ENCODE measurements at regions not wholly inside any gene's neighbourhood (a gene's known extent, or its start where the extent isn't known, plus 50 kb on each side); places are given as distances from the start of the nearest gene placed in this dataset.
"Not testable (repeated sequence)": the region's sequence is repeated elsewhere in the genome, so short reads cannot be mapped to it uniquely, and the experiment has no call there.

DNA sequence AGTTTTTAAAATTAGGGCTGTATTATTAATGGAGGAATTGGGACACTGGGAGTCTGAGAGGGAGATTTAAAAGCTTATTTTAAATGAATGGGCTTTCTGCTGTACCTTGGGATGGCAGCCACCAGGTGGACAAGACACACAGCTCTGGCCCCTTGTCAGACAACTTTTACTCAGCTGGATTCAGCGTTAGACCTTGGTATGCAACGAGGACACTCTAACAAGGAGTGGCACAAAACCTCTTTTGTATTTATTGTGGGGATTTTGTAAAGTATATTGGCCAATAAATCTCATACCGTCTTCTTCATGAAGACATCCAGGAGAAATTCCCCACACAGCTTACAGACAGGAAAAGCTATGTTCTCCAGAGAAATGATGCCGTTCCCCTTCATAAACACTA lies 105.7 kb downstream of the LCA5 start:
- no peak for DNase-seq

DNA sequence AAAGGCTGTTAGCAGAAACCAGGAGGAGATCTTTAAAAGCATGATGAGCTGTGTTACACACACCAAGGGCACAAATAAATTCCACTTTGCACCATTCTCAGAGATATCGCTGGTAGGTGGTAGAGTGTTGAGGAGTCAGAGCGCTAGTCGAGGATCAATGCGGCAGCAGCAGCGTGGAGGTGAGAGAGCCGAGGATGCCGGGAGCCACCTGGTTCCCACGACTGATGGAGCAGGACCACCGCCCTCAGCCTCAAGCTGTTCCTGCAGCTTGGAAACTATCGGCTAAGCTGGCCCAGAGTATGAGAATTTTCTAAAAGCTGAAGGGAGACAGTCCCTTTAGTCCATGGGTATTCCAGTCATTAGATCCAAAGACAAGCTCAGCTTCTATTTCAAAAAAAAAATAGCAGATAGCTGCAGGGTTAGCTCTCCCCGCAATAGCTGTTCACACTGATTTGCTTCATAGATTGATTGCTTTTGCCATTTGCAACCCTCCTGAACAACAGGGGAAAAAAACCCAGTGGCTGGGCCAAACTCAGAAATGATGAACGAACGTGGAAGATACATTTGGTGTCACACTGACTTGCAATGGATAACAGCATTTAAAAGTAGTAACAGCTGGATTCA lies 106.2 kb downstream of the LCA5 start:
- DNase-seq, result no peak

DNA sequence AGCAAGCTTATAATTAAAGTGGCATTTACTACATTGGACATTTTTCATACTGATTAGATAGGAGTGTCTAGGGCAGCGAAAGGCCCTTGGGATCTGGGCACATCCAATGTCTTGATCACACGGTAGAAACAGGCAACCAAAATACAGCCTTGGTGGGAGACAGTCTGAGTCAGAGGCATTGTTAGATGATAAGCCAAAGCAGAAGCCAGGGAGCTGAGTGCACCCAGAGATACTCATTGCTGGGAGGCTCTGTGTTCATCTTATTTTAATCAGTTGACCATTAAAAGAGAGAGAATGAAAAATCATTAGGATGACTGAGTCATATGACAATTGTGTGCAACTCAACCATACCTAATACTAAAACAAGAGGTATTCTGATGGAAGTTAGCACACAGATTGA lies 109.5 kb downstream of the LCA5 start:
- DNase-seq, result no peak

DNA sequence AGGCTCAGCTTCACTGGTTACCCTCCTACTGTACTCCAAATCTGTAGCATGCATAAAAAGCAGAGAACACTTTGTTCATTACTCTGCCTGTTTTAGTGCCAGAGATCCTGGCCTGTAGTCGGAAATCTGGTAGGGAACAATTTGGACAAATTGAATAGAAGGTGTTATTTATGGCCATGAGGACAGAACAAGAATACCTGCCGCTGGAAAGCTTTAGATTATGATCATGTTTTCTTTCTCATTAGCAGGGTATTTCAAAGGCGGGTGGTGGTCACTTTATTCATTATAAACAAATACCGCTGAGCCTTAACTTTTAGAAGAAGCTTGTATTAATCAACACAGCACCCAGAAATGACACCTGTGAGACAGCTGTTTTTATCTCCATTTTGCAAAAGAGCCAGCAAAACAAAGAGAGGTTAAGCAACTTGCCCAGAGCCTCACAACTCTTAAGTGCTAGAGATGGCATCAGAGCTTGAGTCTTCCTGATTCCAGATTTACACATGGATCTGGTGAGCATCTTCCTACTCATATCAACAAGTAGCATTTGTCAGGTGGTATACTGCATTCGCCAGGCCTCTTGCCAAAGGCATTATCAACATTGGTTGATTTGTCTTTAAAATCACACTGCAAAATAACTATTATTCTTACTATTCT lies 110.5 kb downstream of the LCA5 start:
- DNase-seq, result no peak

DNA sequence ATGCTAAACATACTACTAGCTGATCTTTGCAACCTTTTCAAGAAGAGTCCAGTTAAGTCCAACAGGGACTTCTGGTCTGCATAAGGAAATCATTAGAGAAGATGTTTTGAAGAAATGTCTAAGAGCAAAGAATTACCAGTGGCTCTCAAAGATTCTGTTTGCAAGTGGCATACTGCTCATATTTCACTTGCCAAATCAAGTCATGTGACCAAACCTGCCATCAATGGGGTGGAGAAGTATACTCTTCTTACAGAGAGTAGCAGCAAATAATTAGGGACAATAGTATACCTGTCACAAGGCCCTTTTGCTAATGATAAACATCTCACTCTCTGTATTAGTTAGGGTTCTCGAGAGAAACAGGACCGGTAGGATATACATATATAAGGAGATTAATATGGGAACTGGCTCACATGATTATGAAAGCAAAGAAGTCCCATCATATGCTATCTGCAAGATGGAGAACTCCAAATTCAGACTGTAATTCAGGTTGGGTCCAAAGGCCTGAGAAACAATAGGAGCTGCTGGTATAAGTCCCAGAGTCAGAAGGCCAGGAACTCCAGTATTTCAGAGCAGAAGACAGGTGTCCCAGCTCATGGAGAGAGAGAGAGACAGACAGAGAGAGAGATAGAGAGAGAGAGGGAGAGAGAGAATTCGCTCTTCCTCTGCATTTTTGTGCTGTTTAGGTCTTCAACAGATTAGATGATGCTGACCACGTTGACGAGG lies 111.5 kb downstream of the LCA5 start:
- DNase-seq, result no peak

DNA sequence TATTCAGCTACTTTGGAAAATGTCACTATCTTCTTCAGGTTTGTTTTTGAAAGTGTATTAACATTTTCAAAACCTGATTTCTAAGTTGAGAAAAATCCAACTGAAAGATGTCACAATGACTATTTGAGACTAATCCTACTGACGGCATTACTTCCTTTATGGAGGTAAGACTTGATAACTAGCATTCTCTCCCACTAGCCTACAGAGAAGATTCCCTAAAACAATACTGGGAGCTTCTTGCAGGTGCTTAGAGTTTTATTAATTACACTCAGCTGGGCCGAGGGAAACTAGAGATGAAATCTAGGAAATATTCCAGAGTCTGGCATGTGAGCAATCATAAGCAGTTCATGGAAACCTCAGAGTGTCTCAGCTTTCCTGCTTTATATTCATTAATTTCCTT lies 114.0 kb downstream of the LCA5 start:
- no peak for DNase-seq

DNA sequence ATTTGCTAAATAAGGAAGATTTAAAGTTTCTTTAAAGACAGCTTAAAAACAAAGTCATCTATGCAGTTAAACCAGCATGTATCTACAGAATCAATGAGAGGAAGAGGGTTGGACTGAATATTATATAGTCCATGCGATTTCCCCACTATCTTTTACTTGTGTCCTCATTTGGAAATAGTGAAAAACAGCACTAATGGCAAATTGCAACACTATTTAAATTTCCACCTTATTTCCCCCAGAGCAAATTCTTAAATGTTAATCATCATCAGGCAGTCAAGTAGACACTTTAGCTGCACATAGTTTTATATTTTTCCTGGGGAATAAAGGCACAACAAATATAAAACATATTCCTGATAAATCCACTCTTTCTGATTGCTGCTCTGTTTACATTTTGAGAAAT lies 114.6 kb downstream of the LCA5 start:
- DNase-seq, result no peak

DNA sequence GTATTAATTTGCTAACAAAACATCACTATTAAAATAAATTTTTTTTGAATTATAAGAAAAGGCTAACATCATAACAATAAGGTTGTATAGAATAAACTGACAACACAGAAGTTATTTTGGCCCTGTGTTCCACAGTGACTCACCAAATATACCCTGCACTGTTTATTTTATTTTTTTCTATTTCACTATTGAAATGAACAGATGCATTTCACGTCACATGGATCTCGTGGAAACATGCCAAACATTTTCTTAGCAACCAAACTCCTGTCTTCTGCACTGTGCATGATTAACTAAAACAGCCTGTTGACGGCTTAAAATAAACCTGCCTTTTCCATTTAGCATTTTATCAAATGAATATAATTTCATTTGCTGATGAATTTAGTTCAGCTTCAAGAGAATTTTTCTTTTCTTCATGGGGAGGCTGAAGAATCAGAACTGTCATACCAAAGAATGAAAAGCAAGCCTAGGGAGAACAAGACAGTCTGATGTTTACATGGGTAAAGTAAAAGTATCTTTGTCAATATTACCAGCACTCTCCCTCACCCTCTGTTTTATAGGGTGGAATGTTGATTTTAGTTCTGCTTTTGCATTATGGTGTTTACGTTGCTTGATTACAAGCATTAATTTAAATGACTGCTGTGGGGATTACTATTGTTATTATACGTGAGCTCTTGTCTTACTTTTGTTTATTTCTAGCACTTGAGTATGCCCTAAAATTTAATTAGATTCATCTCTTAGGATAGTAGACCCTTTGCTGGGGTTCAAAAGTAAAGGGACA lies 115.3 kb downstream of the LCA5 start:
- DNase-seq, result peak; percentile 84

DNA sequence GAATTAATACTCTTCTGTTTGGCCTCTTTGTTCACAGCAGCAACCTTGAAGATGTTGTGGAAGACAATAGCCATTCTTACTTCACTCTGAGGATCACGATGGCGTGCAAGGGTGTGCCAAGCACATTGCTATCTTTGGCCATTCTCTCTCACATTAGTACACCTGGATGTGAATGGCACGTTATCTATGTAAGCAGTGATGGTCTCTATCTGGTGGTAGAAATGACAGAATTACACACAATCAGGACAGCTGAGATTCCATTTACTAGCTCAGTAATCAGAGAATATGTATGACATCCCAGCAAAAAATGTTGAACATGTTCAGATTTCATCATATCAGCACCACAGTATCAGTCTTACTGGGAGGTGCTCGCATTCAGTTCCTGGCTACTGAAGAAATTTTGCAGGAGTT lies 116.2 kb downstream of the LCA5 start:
- DNase-seq, result peak; percentile 60

DNA sequence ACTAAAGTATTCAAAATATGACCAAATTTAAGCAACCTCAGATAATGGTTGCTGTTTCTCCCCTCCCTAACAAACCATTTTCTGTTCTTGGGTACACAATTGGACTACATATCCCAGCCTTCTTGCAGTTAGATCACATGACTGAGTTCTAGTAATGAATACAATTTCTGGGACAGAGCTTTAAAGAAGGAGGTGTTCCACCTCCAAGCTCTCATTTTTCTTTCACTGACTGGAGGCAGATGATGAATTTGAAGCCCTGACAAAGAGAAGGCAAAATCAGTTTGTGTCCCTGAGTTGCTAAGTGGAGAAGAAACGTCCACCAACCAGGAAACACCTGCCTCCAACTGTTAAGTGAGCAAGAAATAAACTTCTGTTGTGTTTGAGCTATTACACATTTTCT lies 117.2 kb downstream of the LCA5 start:
- no peak for DNase-seq

DNA sequence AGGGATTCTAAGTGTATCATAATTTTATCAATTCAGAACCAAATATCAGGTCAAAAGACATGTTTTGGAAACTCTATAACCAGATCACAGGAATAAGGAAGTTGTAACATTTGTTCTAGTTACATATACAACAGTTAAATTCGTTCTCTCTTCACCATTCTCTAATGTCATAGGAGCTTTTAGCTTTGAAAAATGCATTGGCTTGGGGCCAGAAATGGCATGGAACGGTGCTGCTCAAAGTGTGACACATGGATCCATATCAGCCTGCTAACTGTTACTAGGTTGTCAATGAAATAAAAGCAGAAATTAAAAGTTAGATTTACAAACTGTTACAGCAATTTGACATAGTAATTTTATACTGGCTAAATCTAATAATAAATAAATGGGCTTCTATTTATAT lies 120.3 kb downstream of the LCA5 start:
- DNase-seq, result no peak

DNA sequence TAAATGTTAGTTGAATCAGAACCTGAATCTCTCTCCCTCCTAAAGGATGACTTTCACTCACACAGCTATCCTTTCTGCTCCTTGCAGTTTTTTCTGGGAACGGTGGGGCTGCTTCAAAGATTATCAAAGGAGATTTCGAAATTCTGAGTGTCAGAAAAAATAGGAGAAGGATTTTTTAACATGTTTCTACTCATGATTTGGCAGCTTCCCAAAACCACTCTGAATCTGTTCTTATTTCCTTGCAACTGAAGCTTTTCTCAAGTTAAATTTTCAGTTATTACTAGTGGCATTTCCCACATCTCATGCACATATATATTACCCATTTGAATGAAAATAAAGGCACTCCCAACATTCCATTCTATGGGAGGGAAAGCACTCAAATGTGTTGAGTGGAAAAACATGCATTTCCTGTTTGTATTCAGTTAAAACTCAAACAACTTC lies 123.6 kb downstream of the LCA5 start:
- DNase-seq, result peak; percentile 64

DNA sequence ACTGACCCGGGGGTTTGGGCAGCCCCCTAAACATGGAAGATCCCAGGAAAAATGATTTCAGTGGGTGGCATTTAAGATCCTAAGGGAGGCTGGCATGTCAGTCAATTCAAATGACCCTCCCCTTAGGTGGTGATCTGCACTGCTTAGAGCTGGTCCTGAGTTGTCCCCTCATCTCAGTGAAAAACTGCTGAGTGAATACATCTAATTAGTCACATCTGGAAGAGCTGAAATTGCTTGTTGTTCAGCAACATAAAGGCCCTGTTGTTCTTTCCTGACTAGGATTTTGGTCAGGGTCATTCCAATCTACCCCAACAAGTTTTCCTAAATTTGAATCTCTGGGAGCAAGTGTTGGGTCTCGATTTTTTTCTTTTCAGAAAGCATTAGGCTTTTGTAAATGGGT lies 126.4 kb downstream of the LCA5 start:
- no peak for DNase-seq

DNA sequence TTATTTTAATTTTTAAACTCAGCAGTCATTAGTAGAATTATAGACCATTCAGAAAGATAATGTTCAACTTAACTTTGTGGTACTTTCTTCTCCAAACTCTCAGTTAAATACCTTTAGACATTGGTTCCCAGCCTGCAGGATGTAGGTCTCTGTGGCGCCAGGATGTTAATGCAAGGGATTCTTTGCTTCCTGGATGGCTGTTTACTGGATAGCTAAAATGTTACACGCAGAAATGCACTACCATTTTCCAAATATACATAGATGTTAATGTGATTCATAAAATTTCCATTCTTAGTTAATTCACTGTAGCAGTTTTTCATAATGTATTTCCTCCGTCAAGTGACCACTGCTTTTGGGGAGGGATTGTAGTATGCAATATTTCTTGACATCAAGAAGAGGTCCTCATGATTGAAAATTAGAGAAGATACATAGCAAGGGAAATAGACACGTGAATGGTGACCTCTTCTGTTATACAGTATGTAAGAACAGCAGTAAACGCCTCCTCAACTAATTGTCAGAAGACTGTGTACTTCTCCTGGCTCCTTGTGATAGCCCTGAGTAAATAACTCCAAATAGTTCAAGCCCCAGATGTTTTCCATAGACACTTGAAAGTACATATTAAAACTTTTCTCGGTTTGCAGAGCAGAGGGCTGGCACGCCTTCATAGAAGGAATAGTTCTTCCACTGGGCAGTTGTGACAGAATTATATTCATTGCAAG lies 128.8 kb downstream of the LCA5 start:
- no peak for DNase-seq

DNA sequence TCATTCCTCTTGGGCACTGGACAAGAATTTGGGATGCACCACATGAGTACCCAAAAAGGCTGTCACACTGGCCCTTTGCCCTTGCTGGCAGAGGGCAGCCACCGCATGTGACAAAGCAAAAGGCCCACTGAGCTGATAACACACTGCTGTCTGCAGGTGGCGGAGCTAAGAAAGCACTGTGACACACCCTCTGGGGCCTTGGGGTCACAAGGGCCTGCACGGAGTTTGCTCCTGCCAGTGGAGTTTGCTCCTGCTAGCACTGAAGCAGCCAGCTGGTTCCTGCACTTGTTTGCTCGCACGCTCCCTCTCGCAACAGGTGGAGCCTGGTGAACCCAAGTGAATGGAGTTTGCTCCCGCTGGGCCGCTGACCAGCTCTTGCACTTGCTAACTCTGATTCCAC lies 132.6 kb downstream of the LCA5 start:
- no peak for DNase-seq

DNA sequence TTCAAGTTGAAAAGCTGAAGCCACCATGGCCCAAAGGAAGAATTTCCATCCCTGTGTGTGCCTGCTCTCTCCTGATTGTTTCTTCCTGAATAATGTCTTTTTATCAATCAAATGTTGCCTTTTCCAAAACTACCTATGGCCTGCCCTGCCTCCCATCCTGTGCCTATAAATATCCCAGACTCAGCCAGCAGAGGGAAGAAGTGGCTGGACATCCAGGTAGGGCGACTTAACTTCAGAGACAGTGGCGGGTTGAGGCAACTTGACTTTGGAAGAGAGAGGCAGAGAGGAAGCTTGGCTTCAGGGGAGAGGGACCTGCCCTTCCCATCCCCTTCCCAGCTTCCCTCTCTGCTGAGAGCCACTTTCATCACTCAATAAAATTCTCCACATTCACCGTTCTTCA lies 133.0 kb downstream of the LCA5 start:
- no peak for DNase-seq

DNA sequence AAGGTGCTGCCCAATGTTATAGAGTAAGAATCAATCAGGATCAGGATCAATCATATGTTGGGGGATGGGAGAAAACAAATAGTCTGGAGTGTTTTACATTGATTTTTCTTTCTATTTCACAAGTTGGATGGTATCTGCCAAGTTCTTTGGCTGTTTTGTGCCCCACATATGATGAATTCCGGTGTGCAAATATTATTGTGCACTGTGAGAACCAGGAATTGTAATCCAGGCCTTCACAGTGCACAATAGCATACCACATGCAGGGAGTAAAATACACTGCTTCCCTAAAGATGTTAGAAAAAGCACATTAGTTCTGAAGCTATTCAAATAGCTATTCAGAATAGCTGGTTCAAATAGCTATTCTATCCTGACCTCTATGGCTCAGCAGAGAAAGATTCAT lies 133.7 kb downstream of the LCA5 start:
- DNase-seq, result no peak

DNA sequence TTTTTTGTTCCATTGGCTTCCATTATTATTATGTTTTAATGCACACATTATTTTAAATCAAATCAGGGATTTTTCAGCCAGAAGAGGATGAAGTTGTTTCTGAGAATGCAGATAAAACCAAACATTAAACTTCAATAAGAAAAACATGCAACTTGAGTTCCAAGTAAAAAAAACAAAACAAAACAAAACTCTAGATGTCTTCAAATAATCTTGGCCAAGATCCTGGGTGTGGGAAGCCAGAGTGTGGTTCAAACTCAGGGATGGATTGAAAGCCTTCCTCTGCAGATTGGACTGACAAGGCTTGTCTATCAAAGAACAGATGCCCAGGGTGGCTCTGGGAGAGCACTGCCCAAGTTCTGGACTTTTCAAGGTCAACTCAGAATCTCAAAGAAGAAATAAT lies 134.1 kb downstream of the LCA5 start:
- no peak for DNase-seq

DNA sequence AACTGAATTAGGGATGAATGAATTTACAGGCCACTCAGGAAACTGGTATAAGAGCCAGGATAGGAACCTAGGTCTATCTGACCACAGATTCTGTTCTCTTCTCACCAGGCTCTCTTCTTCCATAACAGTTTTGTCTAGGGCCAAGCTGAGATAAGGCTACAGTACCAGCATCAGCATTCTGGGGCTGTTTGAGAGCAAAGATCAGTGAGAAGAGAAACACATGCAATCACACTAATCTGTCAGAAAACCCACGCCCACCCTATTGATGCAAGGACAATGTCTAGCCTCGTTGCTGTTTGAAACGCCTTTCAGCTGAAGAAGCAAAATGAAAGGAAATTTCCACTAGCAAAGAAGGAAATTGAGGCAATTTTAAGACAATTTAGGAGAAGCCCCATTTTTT lies 137.7 kb downstream of the LCA5 start:
- DNase-seq, result no peak

DNA sequence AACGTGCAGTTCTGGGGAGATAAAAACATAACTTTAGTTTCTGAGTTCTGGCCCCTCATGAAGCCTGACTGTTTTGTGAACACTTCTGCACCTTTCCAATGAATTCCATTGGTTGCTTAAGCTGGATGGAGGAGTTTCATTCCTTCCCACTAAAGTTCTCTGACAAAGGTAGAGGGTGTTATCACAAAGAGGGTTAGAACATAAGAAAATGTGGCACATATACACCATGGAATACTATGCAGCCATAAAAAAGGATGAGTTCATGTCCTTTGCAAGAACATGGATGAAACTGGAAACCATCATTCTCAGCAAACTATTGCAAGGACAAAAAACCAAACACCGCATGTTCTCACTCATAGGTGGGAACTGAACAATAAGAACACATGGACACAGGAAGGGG lies 138.6 kb downstream of the LCA5 start:
- DNase-seq, result not testable (repeated sequence)

DNA sequence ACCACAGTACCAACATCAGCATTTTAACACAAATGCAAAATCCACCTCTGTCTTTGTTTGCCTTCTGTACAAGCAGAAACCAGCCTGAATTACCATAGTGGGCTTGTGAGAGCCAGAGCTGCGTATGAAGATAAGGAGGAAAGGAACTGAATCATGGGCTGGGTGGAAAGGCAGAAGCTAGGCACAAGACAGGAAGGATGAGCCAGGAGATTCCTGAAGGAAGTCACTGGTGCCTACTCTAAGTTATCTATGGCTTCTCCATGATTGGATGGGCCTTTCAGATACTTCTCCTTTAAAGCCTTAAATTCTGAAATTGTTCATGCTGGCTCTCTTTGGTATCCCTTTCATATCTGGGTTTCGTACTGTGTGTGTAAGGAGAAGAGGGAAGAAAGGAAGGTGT lies 140.6 kb downstream of the LCA5 start:
- DNase-seq, result no peak

DNA sequence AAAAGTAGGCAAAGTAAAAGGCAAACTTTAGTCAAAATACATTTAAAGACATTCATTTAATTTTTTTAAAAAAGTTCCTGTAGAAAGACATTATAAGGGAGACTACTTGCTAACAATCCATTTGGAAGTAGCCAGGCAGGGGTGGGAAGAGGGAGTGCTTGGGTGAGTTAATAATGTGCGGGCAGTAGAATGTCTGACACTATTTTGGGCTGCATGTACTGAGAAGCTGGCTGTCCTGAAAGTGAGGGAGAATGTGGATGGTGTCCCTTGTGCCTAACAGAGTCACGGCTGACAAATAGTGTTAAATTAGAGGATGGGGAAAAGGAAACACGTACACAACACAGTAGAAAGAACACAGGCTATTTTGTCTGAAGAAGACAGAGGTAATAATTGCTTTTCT lies 142.5 kb downstream of the LCA5 start:
- no peak for DNase-seq

DNA sequence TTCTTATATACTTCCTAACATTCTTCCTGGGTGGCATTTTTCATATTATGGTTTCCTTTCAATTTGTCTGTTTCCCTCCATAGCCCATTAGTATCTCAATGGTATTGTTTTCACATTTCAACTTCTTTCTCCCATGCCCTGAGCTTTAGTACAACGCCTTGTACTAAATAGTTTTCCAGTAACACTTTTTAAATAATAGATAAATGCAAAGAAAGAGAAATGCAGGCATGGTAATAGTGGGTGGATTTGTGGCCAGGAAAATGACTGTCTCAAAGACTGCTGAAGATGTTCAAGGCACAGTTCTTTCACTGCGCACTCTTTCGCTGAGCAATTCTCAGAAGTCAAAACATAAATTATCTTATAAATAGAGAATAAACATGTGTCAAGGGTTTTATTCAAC lies 145.1 kb downstream of the LCA5 start:
- no peak for DNase-seq
